Prostate gland (tissue), 2 donors: ENCODE measurements at regions not wholly inside any gene's neighbourhood (a gene's known extent, or its start where the extent isn't known, plus 50 kb on each side); places are given as distances from the start of the nearest gene placed in this dataset.

Experiments
- POLR2A ChIP-seq: fragments of 450-650 bp; IDR thresholded peaks from one replicate; pipeline ENCODE4 v1.6.1; 2016; ENCODE audit warnings: antibody characterized with exemption, mild to moderate bottlenecking
- TF ChIP-seq, protein P1 (sequence below), 4 experiments: fragments of 200-600 bp in 2 of 4; fragments of 450-650 bp in 2 of 4; sonication (generic) in 2 of 4; IDR thresholded peaks; 1 replicate in 3 of 4; 2 replicates in 1 of 4; pipeline ENCODE4 v1.5.1; 2016 to 2019; ENCODE audit warnings: antibody characterized with exemption in 4 of 4, mild to moderate bottlenecking in 2 of 4, moderate library complexity in 2 of 4

DNA sequence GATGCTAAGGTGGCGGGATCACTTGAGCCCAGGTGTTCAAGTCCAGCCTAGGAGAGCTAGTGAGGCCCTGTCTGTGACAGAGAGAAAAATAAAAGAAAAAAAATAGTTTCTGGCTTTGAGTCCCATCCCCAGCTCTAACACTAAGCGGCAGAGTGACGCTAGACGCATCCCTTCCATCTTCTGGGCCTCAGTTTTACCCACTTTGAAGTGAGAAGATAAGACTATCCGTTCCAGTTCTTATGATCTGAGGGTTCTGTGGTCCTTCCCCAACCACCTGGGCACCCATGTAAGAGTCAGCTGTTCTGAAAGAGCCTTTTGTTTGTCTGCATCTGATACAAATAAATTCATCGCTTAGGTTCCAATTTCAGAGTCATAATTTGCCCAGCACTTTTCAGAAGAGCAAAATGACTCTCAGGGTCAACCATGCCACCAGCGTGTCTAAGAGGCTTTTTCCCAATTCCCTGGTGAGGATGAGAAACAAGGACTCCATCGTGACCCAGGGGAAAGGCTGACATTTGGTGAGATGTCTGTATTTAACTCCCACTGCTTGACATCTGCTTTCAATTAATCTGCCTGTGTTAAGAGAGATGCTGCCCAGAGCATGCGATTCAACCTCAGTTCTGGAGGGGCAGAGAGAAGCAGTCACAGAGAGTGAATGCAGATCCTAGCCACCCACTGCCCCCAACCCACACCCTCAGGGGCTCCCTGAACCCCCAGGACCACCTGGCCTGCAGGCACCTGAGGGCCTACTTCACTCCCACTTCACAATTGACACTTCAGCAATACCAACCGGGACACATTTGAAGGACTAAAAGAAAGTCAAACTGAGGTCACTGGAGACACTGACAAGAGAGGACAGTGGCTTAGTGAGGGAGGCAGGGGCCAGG is 131.6 kb upstream of the TOP1 start:
- TF ChIP-seq, protein P1, sequence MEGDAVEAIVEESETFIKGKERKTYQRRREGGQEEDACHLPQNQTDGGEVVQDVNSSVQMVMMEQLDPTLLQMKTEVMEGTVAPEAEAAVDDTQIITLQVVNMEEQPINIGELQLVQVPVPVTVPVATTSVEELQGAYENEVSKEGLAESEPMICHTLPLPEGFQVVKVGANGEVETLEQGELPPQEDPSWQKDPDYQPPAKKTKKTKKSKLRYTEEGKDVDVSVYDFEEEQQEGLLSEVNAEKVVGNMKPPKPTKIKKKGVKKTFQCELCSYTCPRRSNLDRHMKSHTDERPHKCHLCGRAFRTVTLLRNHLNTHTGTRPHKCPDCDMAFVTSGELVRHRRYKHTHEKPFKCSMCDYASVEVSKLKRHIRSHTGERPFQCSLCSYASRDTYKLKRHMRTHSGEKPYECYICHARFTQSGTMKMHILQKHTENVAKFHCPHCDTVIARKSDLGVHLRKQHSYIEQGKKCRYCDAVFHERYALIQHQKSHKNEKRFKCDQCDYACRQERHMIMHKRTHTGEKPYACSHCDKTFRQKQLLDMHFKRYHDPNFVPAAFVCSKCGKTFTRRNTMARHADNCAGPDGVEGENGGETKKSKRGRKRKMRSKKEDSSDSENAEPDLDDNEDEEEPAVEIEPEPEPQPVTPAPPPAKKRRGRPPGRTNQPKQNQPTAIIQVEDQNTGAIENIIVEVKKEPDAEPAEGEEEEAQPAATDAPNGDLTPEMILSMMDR (IDR thresholded peaks at IDR 0.05) = no peak
- no peak for TF ChIP-seq POLR2A
